Endothelial cell of umbilical vein (primary cell): ENCODE measurements at regions not wholly inside any gene's neighbourhood (a gene's known extent, or its start where the extent isn't known, plus 50 kb on each side); places are given as distances from the start of the nearest gene placed in this dataset.

Experiments used
- BruUV-seq: library from RNA; stranded (reverse); fragments of 400-500 nt; replicated peaks from 2 replicates; lab custom pipeline; 2021; lab: Mats Ljungman, UMichigan
- CTCF ChIA-PET: fragments of 300-600, 350-600 bp; sonication (Branson Sonifier 250); formaldehyde crosslinking; loops from one replicate; lab custom pipeline; 2021; ENCODE audit warnings: antibody characterized with exemption, inconsistent platforms; lab: Charles Lee
- POLR2A ChIA-PET: fragments of 300-600, 350-600 bp; sonication (Branson Sonifier 250); formaldehyde crosslinking; loops from one replicate; lab custom pipeline; 2021; ENCODE audit warnings: antibody characterized with exemption, inconsistent platforms; lab: Charles Lee
- DNase-seq: peaks from one replicate; pipeline ENCODE4 v3.0.0-alpha.2; 2011; ENCODE audit warnings: low read depth, low spot score
- FAIRE-seq: peaks from 2 replicates; lab custom pipeline; 2011; peaks lifted over from hg19 to GRCh38; lab: Jason Lieb, UNC
- H2AFZ ChIP-seq: 2 replicates; pipeline ENCODE4 v1.6.0; 2012; ENCODE audit warnings: low read depth, low read length, control low read depth, inconsistent platforms
- H3K27ac ChIP-seq: 2 replicates; pipeline ENCODE4 v1.5.1; 2011; ENCODE audit warnings: low read depth, mild to moderate bottlenecking, control low read depth, low read length, moderate library complexity; ENCODE audit not compliant: insufficient read depth
- H3K27me3 ChIP-seq, 2 experiments: 2 replicates each; pipeline versions ENCODE4 v1.6.0 to v1.6.1; 2011; ENCODE audit warnings: low read length in 2 of 2, mixed read lengths in 1 of 2; ENCODE audit not compliant: control insufficient read depth in 2 of 2, insufficient read depth in 2 of 2
- H3K36me3 ChIP-seq, 2 experiments: 2 replicates in 1 of 2; 3 replicates in 1 of 2; pipeline ENCODE4 v1.5.1; 2011; ENCODE audit warnings: low read length in 2 of 2, mild to moderate bottlenecking in 1 of 2, moderate library complexity in 1 of 2; ENCODE audit not compliant: control insufficient read depth in 2 of 2, insufficient read depth in 2 of 2; ENCODE audit errors: extremely low read depth in 1 of 2
- H3K4me1 ChIP-seq: 3 replicates; pipeline ENCODE4 v1.5.1; 2011; ENCODE audit warnings: mild to moderate bottlenecking, low read length; ENCODE audit not compliant: control insufficient read depth, insufficient read depth; ENCODE audit errors: extremely low read depth
- H3K4me2 ChIP-seq: 2 replicates; pipeline ENCODE4 v1.6.1; 2011; ENCODE audit warnings: low read length, control low read depth, mixed read lengths; ENCODE audit not compliant: insufficient read depth
- H3K4me3 ChIP-seq, 3 experiments: fragments of 200-600 bp in 1 of 3; sonication (generic), shearing (Covaris generic) in 1 of 3; replicated peaks in 1 of 3; 2 replicates each; pipeline ENCODE4 v1.5.1; 2011 to 2016; ENCODE audit warnings: control low read depth in 3 of 3, low read length in 3 of 3, mild to moderate bottlenecking in 2 of 3, inconsistent platforms in 1 of 3, low read depth in 1 of 3, moderate library complexity in 1 of 3; ENCODE audit not compliant: insufficient read depth in 1 of 3
- H3K79me2 ChIP-seq: 2 replicates; pipeline ENCODE4 v1.6.0; 2012; ENCODE audit warnings: low read length, inconsistent platforms; ENCODE audit not compliant: control insufficient read depth, insufficient read depth
- H3K9ac ChIP-seq: replicated peaks from 2 replicates; pipeline ENCODE3; 2011; ENCODE audit warnings: low read length, control low read depth; ENCODE audit not compliant: insufficient read depth; ENCODE audit errors: extremely low read depth
- H3K9me1 ChIP-seq: replicated peaks from 3 replicates; pipeline ENCODE4 v1.6.0; 2011; ENCODE audit warnings: mild to moderate bottlenecking, low read length; ENCODE audit not compliant: control insufficient read depth, insufficient read depth; ENCODE audit errors: extremely low read depth
- H3K9me3 ChIP-seq: replicated peaks from 2 replicates; pipeline ENCODE4 v1.5.1; 2012; ENCODE audit warnings: low read length, inconsistent platforms; ENCODE audit not compliant: control insufficient read depth, insufficient read depth
- H4K20me1 ChIP-seq: replicated peaks from 2 replicates; pipeline ENCODE3; 2011; ENCODE audit warnings: mild to moderate bottlenecking, low read length; ENCODE audit not compliant: control insufficient read depth, insufficient read depth; ENCODE audit errors: extremely low read depth
- CTCF ChIP-seq, 2 donors: IDR thresholded peaks; 1 replicate in 1 of 2; 2 replicates in 1 of 2; pipeline ENCODE4 v1.5.1; 2011; ENCODE audit warnings: low read length in 2 of 2, mild to moderate bottlenecking in 2 of 2, moderate library complexity in 2 of 2, control low read depth in 1 of 2, inconsistent platforms in 1 of 2, low read depth in 1 of 2; ENCODE audit not compliant: insufficient read depth in 1 of 2; ENCODE audit errors: extremely low read depth in 1 of 2
- EZH2 ChIP-seq: IDR thresholded peaks from 2 replicates; pipeline ENCODE4 v1.6.1; 2012; ENCODE audit warnings: borderline replicate concordance, low read depth, mild to moderate bottlenecking, moderate library complexity, low read length, inconsistent platforms; ENCODE audit not compliant: severe bottlenecking
- FOS ChIP-seq: IDR thresholded peaks from 2 replicates; pipeline ENCODE4 v1.6.1; 2011; ENCODE audit warnings: mild to moderate bottlenecking, low read length, moderate library complexity, borderline replicate concordance; ENCODE audit not compliant: insufficient read depth
- GATA2 ChIP-seq: IDR thresholded peaks from 2 replicates; pipeline ENCODE4 v1.7.0; 2011; ENCODE audit warnings: low read depth, mild to moderate bottlenecking, moderate library complexity, mixed read lengths, low read length; ENCODE audit not compliant: insufficient read length, insufficient read depth
- JUN ChIP-seq: IDR thresholded peaks from 2 replicates; pipeline ENCODE4 v1.6.1; 2011; ENCODE audit warnings: borderline replicate concordance, low read depth; ENCODE audit not compliant: insufficient read length, insufficient read depth
- MAX ChIP-seq: IDR thresholded peaks from 2 replicates; pipeline ENCODE4 v1.6.1; 2011; ENCODE audit not compliant: insufficient read depth, insufficient read length
- MYC ChIP-seq: IDR thresholded peaks from one replicate; pipeline ENCODE4 v1.6.1; 2011; ENCODE audit warnings: mild to moderate bottlenecking, low read depth, low read length
- POLR2A ChIP-seq: IDR thresholded peaks from 2 replicates; pipeline ENCODE4 v1.6.1; 2012; ENCODE audit warnings: low read depth, mild to moderate bottlenecking, control low read depth, low read length
- dilution Hi-C: fragments of 300-500 bp; cut with MboI; formaldehyde crosslinking; loops from one replicate; pipeline ENCODE4 v1.15.0; 2019; ENCODE audit warnings: low sequenced_read_pairs; ENCODE audit not compliant: extremely low pct_ligation_motif_present
- intact Hi-C: fragments of 100-400 bp; cut with micrococcal nuclease; formaldehyde crosslinking; loops from one replicate; pipeline ENCODE4 v1.10.0; 2022

GRCh38 chr5:120083851-120084542 lies 380.1 kb upstream of the PRR16 start:
- FAIRE-seq (no peak), DNase-seq (no peak)
- no peak overlapping the region for H2AFZ ChIP-seq
- CTCF ChIA-PET: no interaction called here
- BruUV-seq: no TSS peak
- dilution Hi-C loops (no loop called here), intact Hi-C loops (no loop called here)
- H3K9me1 ChIP-seq: no peaks in the 10 kb centered on the region
- no peaks in the 10 kb centered on the region for H3K4me1 ChIP-seq
- H3K27ac ChIP-seq: no peak overlapping the region
- H3K36me3 ChIP-seq: no peaks in the 10 kb centered on the region
- H3K4me3 ChIP-seq: no peak overlapping the region
- H3K9ac ChIP-seq: no peak overlapping the region
- TF ChIP-seq CTCF (IDR thresholded peaks at IDR 0.05; ENCODE audit: extremely low read depth in 1 of 2, insufficient read depth in 1 of 2, low read depth in 1 of 2, low read length in 2 of 2): no peak
- no peak for TF ChIP-seq JUN
- TF ChIP-seq POLR2A: no peak
- no peak for TF ChIP-seq EZH2
- TF ChIP-seq MAX: no peak
- TF ChIP-seq FOS: no peak
- TF ChIP-seq GATA2: no peak
- no peak for TF ChIP-seq MYC
- no peaks in the 10 kb centered on the region for H3K79me2 ChIP-seq
- H4K20me1 ChIP-seq: no peaks in the 10 kb centered on the region
- POLR2A ChIA-PET: no interaction called here
- no peaks in the 10 kb centered on the region for H3K27me3 ChIP-seq
- H3K4me2 ChIP-seq: no peak overlapping the region
- H3K9me3 ChIP-seq: no peaks in the 10 kb centered on the region
